ENCODE measurements at regions not wholly inside any gene's neighbourhood (a gene's known extent, or its start where the extent isn't known, plus 50 kb on each side); places are given as distances from the start of the nearest gene placed in this dataset.

DNA sequence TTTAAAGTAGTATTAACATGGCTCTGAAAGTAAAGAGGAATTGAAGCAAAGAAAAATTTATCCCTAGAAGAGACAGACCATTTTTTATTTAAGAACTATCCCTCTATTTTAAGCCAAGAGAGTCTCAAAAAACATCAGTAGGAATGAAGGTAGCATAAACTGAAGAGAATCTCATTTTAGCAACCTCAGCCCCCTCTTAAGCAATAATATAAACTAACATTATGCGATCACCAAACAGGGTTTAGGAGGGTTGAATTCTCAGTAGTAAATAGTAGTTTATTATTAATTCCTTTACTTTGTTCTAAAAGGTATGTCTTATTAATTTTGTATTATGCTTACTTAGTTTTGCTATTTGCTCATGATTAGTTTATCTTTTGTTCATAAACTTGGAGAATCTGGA, 287.4 kb downstream of the CDK5RAP2 start:
- no peak for DNase-seq (ENCODE audit: low read depth in 3 of 3)

DNA sequence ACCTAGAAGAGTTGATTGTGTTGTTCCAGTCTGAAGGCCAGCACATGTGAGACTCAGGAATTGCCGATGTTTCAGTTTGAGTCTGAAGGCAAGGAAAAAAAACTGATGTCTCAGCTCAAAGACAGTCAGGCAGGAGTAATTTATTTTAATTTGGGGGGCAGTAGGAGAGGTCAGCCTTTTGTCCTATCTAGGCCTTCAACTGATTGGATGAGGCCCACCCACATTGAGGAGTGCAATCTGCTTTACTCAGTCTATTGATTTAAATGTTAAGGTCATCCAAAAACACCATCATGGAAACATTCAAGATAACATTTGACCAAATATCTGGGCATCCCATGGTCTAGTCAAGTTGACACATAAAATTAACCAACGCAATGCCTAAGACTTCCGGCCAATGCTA, 288.9 kb downstream of the CDK5RAP2 start:
- no peak for DNase-seq (ENCODE audit: low read depth in 3 of 3)

DNA sequence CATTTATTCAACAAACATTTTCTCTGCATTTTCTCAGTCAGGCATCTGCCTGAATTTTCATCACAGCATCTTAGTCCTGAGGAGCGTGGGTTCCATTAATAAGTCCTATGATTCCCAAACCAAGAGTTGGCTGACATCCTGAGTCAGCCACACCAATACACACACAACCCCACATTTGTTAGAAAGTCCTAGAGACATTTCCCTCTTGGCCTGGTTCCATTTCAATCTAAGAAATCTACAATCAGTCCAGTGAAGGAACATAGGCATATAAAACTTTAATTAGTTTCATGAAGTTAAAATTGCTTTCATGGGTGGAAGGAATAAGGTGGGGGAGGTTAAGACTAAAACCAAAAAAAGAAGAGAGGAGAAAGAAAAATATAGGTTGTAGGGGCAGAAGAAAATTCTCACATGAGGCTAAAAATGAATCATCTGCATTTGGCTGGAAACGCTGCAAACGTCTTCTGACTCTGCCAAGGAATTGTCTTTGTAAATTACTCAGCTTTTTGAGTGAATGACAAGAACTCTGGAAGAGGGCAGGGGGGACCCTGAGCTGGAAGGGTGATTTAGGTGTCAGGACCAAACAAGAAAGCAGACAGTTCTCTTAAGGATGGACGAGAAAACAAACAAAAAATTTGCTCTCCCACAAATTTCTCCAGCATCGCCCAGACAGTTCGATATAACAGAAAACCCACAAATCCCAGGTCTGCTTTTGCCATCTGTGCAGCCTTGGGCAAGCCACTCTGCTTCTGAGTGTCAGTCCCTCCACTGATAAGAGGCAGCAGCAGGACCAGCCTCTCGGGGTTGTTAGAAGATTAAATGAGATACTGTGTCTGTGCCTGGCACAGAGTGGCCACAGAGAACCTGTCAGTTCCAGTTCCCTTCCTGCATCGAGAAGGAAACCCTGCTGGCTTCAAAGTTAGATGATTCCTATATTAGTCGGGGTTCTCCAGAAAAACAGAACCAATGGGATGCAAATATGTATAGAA, 289.7 kb downstream of the CDK5RAP2 start:
- no peak for DNase-seq (ENCODE audit: low read depth in 3 of 3)

GRCh38 chr9:120289098-120289497, 290.9 kb downstream of the CDK5RAP2 start:
- DNase-seq (ENCODE audit: low read depth in 3 of 3): no peak

DNA sequence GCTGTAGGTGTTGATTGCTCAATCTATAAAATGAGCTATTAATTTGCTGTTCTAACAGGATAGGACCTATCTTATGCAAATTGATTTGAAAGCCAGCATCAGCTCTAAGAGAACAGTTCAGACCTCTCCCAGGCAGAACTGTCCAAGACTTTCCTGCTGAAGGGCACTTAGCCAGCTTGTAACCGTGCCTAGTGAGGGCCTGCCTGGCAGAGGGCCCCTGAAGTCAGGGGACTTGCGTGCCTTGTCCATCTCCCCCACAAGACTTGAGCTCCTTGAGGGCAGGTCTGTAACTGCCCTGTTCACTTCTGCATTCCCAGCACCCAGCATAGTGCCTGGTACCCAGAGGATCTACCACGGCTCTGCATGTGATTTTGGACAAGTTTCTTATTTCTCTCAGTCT, 293.4 kb downstream of the CDK5RAP2 start:
- DNase-seq (ENCODE audit: low read depth in 3 of 3): no peak

DNA sequence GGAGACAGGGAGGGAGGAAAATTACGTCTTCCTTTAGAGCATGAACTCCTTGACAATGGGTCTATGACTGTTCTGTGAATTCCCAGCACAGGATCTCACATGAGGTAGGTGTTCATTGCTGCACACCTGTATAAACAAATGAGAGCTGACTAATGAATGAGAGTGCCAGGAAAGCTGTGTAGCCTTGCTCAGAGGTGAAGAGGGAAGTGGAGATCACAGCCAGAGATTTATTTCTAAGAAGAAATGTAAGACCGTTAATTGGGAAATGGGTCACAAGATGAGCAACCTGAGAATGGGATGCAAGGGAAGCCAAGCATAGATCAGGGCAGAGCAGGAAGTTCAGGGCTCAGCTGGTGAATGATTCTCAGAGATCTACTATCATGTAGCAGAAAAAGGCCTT, 295.1 kb downstream of the CDK5RAP2 start:
- no peak for DNase-seq (ENCODE audit: low read depth in 3 of 3)

DNA sequence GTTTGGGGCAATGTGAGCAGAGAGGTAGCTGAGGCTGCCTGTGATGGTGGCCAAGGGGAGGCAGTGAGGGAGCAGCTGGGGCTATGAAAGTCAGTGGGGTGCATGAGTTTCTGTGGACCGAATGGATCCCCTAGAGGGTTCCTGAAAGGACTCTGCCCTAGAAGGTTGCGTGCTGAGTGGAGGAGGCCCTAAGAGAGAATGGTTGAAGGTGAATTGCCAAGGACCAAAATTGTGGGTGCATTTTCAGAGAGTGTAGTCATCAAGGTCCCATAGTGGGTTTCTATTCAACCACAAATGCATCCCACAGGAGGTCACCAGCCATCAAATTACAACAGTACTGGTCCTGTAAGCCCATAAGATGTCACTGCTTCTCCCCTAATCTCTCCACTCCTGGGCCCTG, 298.3 kb downstream of the CDK5RAP2 start:
- DNase-seq (ENCODE audit: low read depth in 3 of 3): no peak

DNA sequence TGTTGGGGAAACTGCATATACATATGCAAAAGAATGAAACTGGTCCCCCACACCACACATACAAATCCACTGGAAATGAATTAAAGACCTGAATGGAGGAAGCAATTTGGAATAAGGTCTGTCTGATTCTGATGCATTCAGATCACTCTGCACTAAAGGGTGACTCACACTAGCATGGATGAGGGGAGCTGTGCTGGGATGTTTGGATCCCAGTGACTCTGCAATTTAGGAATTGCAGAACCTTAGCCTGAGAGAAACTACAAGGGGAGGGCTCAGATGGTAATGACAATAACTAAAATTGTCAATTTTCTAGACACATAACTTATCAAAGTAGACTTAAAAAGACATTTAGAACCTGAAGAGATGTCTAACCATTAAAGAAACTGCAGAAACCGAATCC, 312.0 kb downstream of the CDK5RAP2 start:
- DNase-seq (ENCODE audit: low read depth in 3 of 3): no peak

- no peak for DNase-seq (ENCODE audit: low read depth in 3 of 3)
These were observed 314.2 kb downstream of the CDK5RAP2 start for GRCh38 chr9:120265791-120266190.

DNA sequence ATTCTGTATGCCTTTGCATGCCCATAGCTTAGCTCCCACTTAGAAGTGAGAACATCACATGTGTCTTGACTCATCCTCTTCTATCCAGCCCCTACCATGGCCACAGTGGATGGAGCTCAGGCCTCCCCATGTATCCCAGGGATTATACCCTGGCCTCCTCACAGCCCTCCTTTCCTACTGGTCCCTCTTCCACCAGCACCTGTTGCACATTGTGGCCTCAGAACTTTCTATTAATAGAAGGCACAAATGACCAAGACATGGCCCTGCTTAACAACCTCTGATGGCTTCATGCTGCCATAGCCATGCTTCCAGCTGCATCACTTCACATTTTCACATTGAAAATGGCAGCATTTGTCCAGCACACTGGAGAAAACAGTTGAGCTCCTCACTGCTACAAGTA, 315.4 kb downstream of the CDK5RAP2 start:
- no peak for DNase-seq (ENCODE audit: low read depth in 3 of 3)

- DNase-seq (ENCODE audit: low read depth in 3 of 3): no peak
These were observed 316.1 kb downstream of the CDK5RAP2 start for GRCh38 chr9:120263836-120264235.

DNA sequence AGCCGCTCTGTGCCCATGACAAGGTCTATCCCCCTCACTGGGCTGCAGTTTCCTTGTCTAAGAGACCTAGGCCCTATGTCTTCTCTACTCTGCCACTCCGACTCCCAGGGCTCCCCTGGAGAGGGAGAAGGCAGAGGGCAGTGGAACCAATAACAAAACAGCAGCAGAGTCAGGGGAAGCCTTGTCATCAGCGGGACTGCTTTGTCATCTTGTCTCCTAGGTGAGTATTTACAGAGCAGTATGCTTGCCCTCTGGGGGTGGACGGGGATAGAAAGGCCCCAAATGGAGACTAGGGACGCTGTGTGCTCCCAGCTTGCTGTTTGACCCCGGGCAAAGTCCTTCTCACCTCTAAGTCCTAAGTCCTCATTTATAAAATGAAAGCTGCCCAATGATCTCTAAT, 318.5 kb downstream of the CDK5RAP2 start:
- no peak for DNase-seq (ENCODE audit: low read depth in 3 of 3)

DNA sequence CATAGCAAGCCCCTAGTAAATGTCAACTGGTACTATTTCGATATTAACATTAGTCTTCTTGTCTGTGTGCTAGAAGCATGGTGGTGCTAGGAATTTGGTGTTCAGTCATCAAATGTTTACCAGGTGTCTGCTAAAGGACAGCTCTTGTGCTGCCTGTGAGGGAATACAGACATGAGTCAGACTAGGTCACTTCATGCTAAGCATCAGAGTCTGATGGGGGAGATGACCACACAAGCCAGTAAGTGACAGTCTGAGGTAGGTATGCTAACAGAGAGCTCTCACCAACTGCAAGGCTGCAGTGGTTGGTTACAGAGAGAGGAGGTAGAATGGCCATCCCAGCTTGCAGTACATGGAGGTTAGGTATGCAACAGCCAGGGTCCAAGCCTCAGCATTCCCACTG, 320.9 kb downstream of the CDK5RAP2 start:
- DNase-seq (ENCODE audit: low read depth in 3 of 3): no peak

- no peak for DNase-seq (ENCODE audit: low read depth in 3 of 3)
These were observed 321.9 kb downstream of the CDK5RAP2 start for GRCh38 chr9:120258096-120258495.

DNA sequence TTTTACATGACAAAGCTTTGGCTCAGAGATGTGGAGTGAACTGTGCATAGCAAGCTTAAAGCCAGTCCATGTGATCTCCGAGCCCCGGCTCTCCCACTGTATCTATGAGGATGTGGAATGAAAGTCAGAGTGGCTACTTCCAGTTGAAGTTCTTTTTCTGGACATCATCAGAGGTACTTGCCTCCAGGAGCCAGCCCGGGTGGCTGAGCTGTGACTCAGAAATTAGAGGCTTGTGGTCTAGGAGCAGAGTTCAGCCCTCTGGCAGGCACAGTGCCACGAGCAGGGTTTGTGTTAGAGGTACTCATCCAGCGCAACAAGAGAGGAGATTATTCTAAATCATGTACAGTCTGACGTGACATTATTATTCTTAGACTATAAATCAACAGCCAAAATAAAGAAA, 322.5 kb downstream of the CDK5RAP2 start:
- no peak for DNase-seq (ENCODE audit: low read depth in 3 of 3)

DNA sequence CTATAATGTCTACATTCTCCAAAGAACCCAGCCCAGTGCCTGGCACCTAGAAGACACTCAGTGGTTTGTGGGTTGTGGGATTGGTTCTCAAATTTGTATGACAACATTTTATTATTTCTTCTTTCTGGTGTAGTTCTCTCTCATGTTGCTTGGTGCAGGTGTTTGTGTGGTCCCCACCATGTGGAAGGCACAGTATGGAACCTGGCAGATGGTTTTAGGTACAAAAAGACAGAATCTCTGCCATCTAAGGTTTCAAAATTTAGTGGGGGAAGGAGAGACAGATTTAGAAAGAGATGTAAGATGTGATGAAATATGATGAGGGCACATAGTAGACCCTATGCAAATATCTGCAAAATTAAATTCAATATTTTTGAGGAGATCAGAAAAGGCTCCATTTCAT, 323.8 kb downstream of the CDK5RAP2 start:
- DNase-seq (ENCODE audit: low read depth in 3 of 3): no peak

GRCh38 chr9:120252248-120252647, 327.7 kb downstream of the CDK5RAP2 start:
- DNase-seq (ENCODE audit: low read depth in 3 of 3): no peak

DNA sequence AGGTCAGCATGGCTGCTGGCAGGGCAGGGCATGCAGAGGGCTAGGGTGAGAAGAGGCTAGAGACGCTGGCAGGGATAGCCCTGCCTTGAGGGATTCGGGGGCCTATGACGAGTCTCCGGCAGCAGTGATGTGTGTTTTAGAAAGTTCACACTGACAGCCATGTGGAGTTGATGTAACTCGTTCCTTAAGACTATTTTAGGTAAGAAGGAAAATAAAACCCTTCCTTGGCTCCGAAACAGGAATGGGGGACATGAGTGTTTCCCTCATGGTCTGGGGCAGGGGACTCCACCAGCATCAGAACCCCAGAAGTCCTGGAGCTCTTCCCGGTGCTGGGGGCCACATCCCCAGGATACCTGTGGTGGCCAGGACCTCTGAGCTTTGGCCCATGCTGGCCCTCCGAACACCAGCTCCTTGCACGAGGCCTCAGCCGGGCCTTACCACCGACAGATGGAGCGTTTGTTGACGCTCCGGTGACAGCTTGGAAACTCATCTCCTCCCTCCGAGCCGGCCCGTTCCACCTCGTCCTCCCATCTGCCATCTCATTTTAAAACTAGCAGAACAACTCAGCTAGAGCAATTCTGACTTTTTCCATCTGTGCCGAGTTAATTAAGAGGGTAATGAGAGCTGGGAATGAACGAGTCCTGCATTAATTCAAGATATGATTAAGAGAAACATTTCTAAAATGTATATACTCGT, 337.7 kb downstream of the CDK5RAP2 start:
- no peak for DNase-seq (ENCODE audit: low read depth in 3 of 3)

DNA sequence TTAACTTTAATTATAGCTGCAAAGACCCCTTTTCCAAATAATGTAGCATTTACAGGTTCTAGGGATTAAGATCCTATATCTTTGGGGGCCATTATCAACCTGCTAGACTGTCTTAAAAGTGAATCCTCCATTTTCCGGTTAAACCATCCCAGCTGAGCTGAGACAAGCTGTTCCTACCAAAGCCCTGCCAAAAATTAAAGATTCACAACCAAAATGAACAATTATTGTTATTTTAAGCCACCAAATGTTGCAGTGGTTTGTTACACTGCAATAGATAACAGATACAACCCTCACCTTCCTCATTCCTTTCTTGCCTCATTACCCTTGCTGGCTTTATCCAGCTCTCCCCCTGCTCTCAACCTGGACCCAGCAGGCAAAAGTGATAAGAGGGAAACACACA, 343.4 kb downstream of the CDK5RAP2 start:
- DNase-seq (ENCODE audit: low read depth in 3 of 3): no peak

- DNase-seq (ENCODE audit: low read depth in 3 of 3): no peak
These were observed 344.9 kb downstream of the CDK5RAP2 start for GRCh38 chr9:120235081-120235480.

DNA sequence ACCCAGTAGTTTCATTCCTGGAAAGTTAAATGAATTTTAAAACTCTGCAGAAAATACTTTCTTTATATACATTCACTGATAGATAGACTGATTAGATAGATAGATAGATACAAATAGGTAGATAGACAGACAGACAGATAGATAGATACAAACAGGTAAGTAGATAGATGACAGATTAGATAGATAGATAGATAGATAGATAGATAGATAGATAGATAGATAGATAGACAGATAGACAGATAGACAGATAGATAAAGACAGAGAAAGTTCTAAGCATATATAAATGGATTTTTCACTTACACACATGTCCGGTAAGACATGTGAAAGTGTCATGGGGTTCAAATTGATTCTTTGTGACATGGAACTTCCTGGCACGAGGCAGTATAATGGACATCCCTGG, 349.7 kb downstream of the CDK5RAP2 start:
- no peak for DNase-seq (ENCODE audit: low read depth in 3 of 3)

DNA sequence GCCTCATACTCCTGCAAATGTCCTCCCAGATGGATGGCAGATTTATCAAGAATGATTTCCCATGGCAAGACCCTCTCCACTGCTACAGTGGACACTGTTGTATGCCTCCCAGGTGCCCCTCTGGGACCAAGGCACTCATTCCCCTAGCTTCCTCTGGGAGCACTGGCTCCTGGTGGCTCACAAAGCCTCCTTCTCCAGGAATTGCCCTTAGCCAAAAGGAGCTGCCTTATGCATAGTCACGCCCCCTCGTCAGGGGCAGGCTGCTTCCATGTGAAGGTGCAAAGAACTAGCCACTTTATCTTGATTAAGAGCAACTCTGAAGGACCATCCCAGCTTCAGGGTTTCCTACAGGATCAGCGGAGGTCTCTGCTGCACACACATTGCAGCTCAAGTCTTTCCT, 358.1 kb downstream of the CDK5RAP2 start:
- DNase-seq (ENCODE audit: low read depth in 3 of 3): no peak

GRCh38 chr9:120214332-120214731, 365.6 kb downstream of the CDK5RAP2 start:
- DNase-seq (ENCODE audit: low read depth in 3 of 3): no peak

Measured in stimulated activated CD4-positive, alpha-beta T cell treated with anti-CD3 and anti-CD28 coated beads, TNF-alpha, amount 100 ng/mL, for 4 hours (primary cell).